Progenitor cell of endocrine pancreas (in vitro differentiated cells): ENCODE measurements at regions not wholly inside any gene's neighbourhood (a gene's known extent, or its start where the extent isn't known, plus 50 kb on each side); places are given as distances from the start of the nearest gene placed in this dataset.

Experiments
- DNase-seq: peaks from one replicate; pipeline ENCODE4 v3.0.0; 2021; ENCODE audit warnings: low spot score; ENCODE audit not compliant: unreplicated experiment
- H3K27ac Mint-ChIP-seq: 2 replicates; pipeline ENCODE4 v1.8.0; 2021; ENCODE audit warnings: mild to moderate bottlenecking, moderate library complexity, mixed read lengths
- H3K27me3 Mint-ChIP-seq: 2 replicates; pipeline ENCODE4 v1.8.0; 2021; ENCODE audit warnings: mixed read lengths
- H3K36me3 Mint-ChIP-seq: 2 replicates; pipeline ENCODE4 v1.8.0; 2022; ENCODE audit warnings: mixed read lengths; ENCODE audit not compliant: insufficient read depth
- H3K4me1 Mint-ChIP-seq: 2 replicates; pipeline ENCODE4 v1.8.0; 2021; ENCODE audit warnings: low read depth, mixed read lengths
- H3K4me3 Mint-ChIP-seq: 2 replicates; pipeline ENCODE4 v1.8.0; 2021; ENCODE audit warnings: low read depth, mild to moderate bottlenecking, moderate library complexity, mixed read lengths
- H3K9me3 Mint-ChIP-seq: 2 replicates; pipeline ENCODE4 v1.8.0; 2021; ENCODE audit warnings: low read depth, mixed read lengths
- TF ChIP-seq, protein P1 (sequence below): fragments of 200-600 bp; sonication (generic); IDR thresholded peaks from one replicate; pipeline ENCODE4 v1.5.0; 2021; ENCODE audit warnings: antibody characterized with exemption, mild to moderate bottlenecking; ENCODE audit not compliant: unreplicated experiment

- Mint-ChIP-seq H3K4me1 (no peaks in the 10 kb centered on the region), H3K36me3 (no peaks in the 10 kb centered on the region), H3K9me3 (peaks cover 3% of the 10 kb centered on the region), H3K27me3 (no peaks in the 10 kb centered on the region), H3K27ac (no peak overlapping the region), H3K4me3 (no peak overlapping the region)
- no peak for DNase-seq
- TF ChIP-seq, protein P1, sequence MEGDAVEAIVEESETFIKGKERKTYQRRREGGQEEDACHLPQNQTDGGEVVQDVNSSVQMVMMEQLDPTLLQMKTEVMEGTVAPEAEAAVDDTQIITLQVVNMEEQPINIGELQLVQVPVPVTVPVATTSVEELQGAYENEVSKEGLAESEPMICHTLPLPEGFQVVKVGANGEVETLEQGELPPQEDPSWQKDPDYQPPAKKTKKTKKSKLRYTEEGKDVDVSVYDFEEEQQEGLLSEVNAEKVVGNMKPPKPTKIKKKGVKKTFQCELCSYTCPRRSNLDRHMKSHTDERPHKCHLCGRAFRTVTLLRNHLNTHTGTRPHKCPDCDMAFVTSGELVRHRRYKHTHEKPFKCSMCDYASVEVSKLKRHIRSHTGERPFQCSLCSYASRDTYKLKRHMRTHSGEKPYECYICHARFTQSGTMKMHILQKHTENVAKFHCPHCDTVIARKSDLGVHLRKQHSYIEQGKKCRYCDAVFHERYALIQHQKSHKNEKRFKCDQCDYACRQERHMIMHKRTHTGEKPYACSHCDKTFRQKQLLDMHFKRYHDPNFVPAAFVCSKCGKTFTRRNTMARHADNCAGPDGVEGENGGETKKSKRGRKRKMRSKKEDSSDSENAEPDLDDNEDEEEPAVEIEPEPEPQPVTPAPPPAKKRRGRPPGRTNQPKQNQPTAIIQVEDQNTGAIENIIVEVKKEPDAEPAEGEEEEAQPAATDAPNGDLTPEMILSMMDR, result no peak
Measured at GRCh38 chr4:14083150-14083549, 455.6 kb upstream of the BOD1L1 start.

DNA sequence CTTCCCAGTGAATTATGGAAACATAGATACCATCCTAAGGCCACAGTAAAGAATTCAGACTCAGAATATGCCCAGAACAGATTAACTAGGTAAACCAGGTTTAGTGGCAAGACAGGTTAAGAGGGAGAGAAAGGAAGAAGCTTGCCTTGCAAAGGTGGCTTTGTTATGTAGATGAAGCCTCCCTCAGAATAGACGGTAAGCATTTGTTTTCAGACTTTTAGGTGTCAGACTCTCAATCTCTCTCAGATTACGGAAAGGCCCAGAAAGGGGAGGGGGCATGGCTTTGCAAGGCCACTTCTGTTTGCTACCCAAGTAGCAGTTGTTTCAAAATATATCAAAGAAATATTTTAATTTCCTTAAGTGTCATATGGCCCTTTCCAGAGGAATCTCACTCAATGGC is 457.1 kb upstream of the BOD1L1 start:
- Mint-ChIP-seq H3K4me3 (no peak overlapping the region), H3K4me1 (no peaks in the 10 kb centered on the region), H3K27ac (no peak overlapping the region)

DNA sequence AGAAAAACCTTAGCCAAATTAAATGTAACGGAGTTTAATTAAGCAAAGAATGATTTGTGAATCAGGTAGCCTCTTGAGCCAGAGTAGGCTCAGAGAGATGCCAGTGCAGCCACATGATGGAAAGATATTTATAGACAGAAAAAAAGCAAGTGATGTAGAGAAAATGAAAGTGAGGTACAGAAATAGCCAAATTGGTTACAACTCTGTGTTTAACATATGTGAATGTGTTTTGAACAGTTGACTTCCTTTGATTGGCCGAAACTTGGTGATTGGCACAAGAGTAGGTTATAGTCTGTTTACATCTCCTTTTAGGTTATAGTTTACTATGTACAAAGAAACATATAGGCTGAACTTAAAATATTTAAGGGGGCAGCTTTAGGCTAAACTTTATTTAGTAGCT is 459.9 kb upstream of the BOD1L1 start:
- no peak overlapping the region for H3K27ac Mint-ChIP-seq
- H3K4me1 Mint-ChIP-seq, result no peaks in the 10 kb centered on the region
- no peak for DNase-seq
- H3K36me3 Mint-ChIP-seq, result no peaks in the 10 kb centered on the region
- peaks cover 3% of the 10 kb centered on the region for H3K9me3 Mint-ChIP-seq
- H3K27me3 Mint-ChIP-seq, result no peaks in the 10 kb centered on the region
- H3K4me3 Mint-ChIP-seq, result no peak overlapping the region
- TF ChIP-seq, protein P1, result no peak

More for the DNA sequence above, 457.1 kb upstream of the BOD1L1 start:
- Mint-ChIP-seq H3K9me3 (peaks cover 3% of the 10 kb centered on the region), H3K27me3 (no peaks in the 10 kb centered on the region), H3K36me3 (no peaks in the 10 kb centered on the region)
- DNase-seq, result no peak
- TF ChIP-seq, protein P1, result no peak

GRCh38 chr4:14087921-14088320 is 460.4 kb upstream of the BOD1L1 start:
- Mint-ChIP-seq H3K27me3 (no peaks in the 10 kb centered on the region), H3K4me3 (no peak overlapping the region), H3K4me1 (no peaks in the 10 kb centered on the region), H3K9me3 (peaks cover 3% of the 10 kb centered on the region), H3K27ac (no peak overlapping the region), H3K36me3 (no peaks in the 10 kb centered on the region)
- no peak for DNase-seq
- TF ChIP-seq, protein P1, result no peak

DNA sequence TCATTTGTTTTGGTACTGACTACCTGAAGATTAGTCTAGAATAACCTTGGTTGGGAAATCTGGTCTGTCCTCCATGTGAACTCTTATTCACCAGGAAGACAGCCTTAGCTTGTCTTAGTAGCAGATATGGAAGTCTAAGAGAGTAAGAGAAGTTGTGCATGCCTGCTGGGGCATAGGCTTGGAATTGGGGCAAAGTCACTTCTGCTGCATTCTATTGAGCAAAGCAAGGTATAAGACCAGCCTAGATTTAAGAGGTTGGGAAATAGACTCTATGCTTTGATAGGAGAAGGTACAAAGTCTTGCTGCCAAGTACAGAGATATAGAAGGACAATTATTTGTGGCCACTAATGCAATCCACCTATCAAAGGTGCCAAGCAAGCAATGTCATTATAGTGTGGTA is 464.0 kb upstream of the BOD1L1 start:
- no peak for DNase-seq
- no peaks in the 10 kb centered on the region for H3K36me3 Mint-ChIP-seq
- H3K4me1 Mint-ChIP-seq, result no peaks in the 10 kb centered on the region
- TF ChIP-seq, protein P1, result no peak
- H3K27ac Mint-ChIP-seq, result no peak overlapping the region
- no peaks in the 10 kb centered on the region for H3K9me3 Mint-ChIP-seq
- H3K27me3 Mint-ChIP-seq, result no peaks in the 10 kb centered on the region
- no peak overlapping the region for H3K4me3 Mint-ChIP-seq
